HFFc6 (cell line): ENCODE measurements at regions not wholly inside any gene's neighbourhood (a gene's known extent, or its start where the extent isn't known, plus 50 kb on each side); places are given as distances from the start of the nearest gene placed in this dataset.
A peak's percentile ranks its signal among the peaks of the same experiment; 100 is the strongest.

Experiments used
- DNase-seq: peaks from one replicate; pipeline ENCODE4 v3.0.0-alpha.2; 2018
- H3K27ac Mint-ChIP-seq: 2 replicates; pipeline ENCODE4 v1.8.0; 2020; ENCODE audit warnings: mild to moderate bottlenecking, mixed read lengths
- H3K27me3 Mint-ChIP-seq: 2 replicates; pipeline ENCODE4 v1.8.0; 2021; ENCODE audit warnings: mild to moderate bottlenecking, moderate library complexity, mixed read lengths; ENCODE audit not compliant: insufficient read depth
- H3K36me3 Mint-ChIP-seq: 2 replicates; pipeline ENCODE4 v1.8.0; 2021; ENCODE audit warnings: low read depth, mixed read lengths
- H3K4me1 Mint-ChIP-seq: 2 replicates; pipeline ENCODE4 v1.8.0; 2020; ENCODE audit warnings: low read depth, mixed read lengths
- H3K4me3 Mint-ChIP-seq: 2 replicates; pipeline ENCODE4 v1.8.0; 2020; ENCODE audit warnings: mild to moderate bottlenecking, moderate library complexity, mixed read lengths
- H3K9me3 Mint-ChIP-seq: 2 replicates; pipeline ENCODE4 v1.8.0; 2020; ENCODE audit warnings: mild to moderate bottlenecking, mixed read lengths
- TF ChIP-seq, protein P1 (sequence below): fragments of 200-600 bp; sonication (generic); IDR thresholded peaks from 2 replicates; pipeline ENCODE4 v1.5.0; 2021; ENCODE audit warnings: antibody characterized with exemption, mild to moderate bottlenecking

GRCh38 chr15:25930931-25931330, 67.8 kb upstream of the ATP10A start:
- peaks cover 15% of the 10 kb centered on the region for H3K36me3 Mint-ChIP-seq
- peak; percentile 31 for DNase-seq
- H3K4me1 Mint-ChIP-seq, result peaks cover 43% of the 10 kb centered on the region
- no peak overlapping the region for H3K27ac Mint-ChIP-seq
- H3K27me3 Mint-ChIP-seq, result no peaks in the 10 kb centered on the region; the same call in 1 of the 2 replicates
- TF ChIP-seq, protein P1, sequence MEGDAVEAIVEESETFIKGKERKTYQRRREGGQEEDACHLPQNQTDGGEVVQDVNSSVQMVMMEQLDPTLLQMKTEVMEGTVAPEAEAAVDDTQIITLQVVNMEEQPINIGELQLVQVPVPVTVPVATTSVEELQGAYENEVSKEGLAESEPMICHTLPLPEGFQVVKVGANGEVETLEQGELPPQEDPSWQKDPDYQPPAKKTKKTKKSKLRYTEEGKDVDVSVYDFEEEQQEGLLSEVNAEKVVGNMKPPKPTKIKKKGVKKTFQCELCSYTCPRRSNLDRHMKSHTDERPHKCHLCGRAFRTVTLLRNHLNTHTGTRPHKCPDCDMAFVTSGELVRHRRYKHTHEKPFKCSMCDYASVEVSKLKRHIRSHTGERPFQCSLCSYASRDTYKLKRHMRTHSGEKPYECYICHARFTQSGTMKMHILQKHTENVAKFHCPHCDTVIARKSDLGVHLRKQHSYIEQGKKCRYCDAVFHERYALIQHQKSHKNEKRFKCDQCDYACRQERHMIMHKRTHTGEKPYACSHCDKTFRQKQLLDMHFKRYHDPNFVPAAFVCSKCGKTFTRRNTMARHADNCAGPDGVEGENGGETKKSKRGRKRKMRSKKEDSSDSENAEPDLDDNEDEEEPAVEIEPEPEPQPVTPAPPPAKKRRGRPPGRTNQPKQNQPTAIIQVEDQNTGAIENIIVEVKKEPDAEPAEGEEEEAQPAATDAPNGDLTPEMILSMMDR, result no peak
- peaks cover 15% of the 10 kb centered on the region; the same call in 1 of the 2 replicates for H3K9me3 Mint-ChIP-seq
- no peak overlapping the region for H3K4me3 Mint-ChIP-seq
